SU-DHL-6 (cell line): ENCODE measurements at regions not wholly inside any gene's neighbourhood (a gene's known extent, or its start where the extent isn't known, plus 50 kb on each side); places are given as distances from the start of the nearest gene placed in this dataset.
"Not testable (repeated sequence)": the region's sequence is repeated elsewhere in the genome, so short reads cannot be mapped to it uniquely, and the experiment has no call there.

Experiments used
- H2AFZ ChIP-seq: fragments of 200-600 bp; sonication (generic); 2 replicates; pipeline ENCODE4 v1.6.1; 2014; ENCODE audit warnings: low read depth, mild to moderate bottlenecking, moderate library complexity, mixed read lengths, antibody characterized with exemption, low read length; ENCODE audit not compliant: severe bottlenecking
- H3F3A ChIP-seq: fragments of 200-600 bp; shearing (Covaris generic); 2 replicates; pipeline ENCODE4 v1.6.0; 2016; ENCODE audit warnings: antibody characterized with exemption, mild to moderate bottlenecking; ENCODE audit not compliant: insufficient read depth
- H3K27ac ChIP-seq: fragments of 200-600 bp; sonication (generic); 2 replicates; pipeline ENCODE4 v1.5.1; 2016; ENCODE audit warnings: low read depth, mild to moderate bottlenecking, low read length, moderate library complexity, mixed read lengths
- H3K27me3 ChIP-seq: fragments of 200-600 bp; sonication (generic), shearing (Covaris generic); 2 replicates; pipeline ENCODE4 v1.6.0; 2014; ENCODE audit warnings: mild to moderate bottlenecking, low read length
- H3K36me3 ChIP-seq: fragments of 200-600 bp; sonication (generic); 2 replicates; pipeline ENCODE4 v1.6.1; 2014; ENCODE audit warnings: mild to moderate bottlenecking, low read length, mixed read lengths
- H3K4me2 ChIP-seq: fragments of 300-600, 200-600 bp; shearing (Covaris generic), sonication (generic); 2 replicates; pipeline ENCODE4 v1.6.0; 2014; ENCODE audit warnings: low read length, low read depth, mild to moderate bottlenecking; ENCODE audit not compliant: poor library complexity, severe bottlenecking
- H3K4me3 ChIP-seq: fragments of 200-600 bp; sonication (generic); 2 replicates; pipeline ENCODE4 v1.5.1; 2014; ENCODE audit warnings: antibody characterized with exemption, low read length, mild to moderate bottlenecking, mixed read lengths; ENCODE audit not compliant: insufficient read depth, poor library complexity, severe bottlenecking
- H3K79me2 ChIP-seq: fragments of 200-600 bp; sonication (generic); 2 replicates; pipeline ENCODE4 v1.6.1; 2014; ENCODE audit warnings: mild to moderate bottlenecking, low read length, moderate library complexity; ENCODE audit not compliant: insufficient read depth
- H3K9ac ChIP-seq: fragments of 200-600 bp; sonication (generic); 2 replicates; pipeline ENCODE4 v1.7.0; 2014; ENCODE audit warnings: mild to moderate bottlenecking, low read length
- H3K9me2 ChIP-seq: fragments of 200-600 bp; sonication (generic); replicated peaks from 2 replicates; pipeline ENCODE4 v1.6.1; 2014; ENCODE audit warnings: low read length; ENCODE audit not compliant: insufficient read depth
- H3K9me3 ChIP-seq: fragments of 200-600 bp; sonication (generic); 2 replicates; pipeline ENCODE4 v1.6.1; 2014; ENCODE audit warnings: low read length, mixed read lengths; ENCODE audit not compliant: insufficient read depth
- H4K20me1 ChIP-seq: fragments of 200-600 bp; sonication (generic); 2 replicates; pipeline ENCODE4 v1.6.1; 2014; ENCODE audit warnings: low read depth, mild to moderate bottlenecking, antibody characterized with exemption, low read length, moderate library complexity, mixed read lengths
- EZH2phosphoT487 ChIP-seq: fragments of 200-600 bp; sonication (generic), shearing (Covaris generic); conservative IDR thresholded peaks from 2 replicates; pipeline ENCODE4 v1.6.1; 2018; ENCODE audit warnings: mild to moderate bottlenecking, antibody characterized with exemption, low read length, moderate library complexity, mixed read lengths
- TF ChIP-seq, protein P1 (sequence below): fragments of 200-600 bp; sonication (generic); IDR thresholded peaks from one replicate; pipeline ENCODE4 v1.5.1; 2017; ENCODE audit warnings: antibody characterized with exemption, mild to moderate bottlenecking, low read length, moderate library complexity; ENCODE audit not compliant: insufficient read depth, poor library complexity, severe bottlenecking

- H4K20me1 ChIP-seq, H3K4me2 ChIP-seq, H3K36me3 ChIP-seq, H3K27me3 ChIP-seq, H3K27ac ChIP-seq, H3K79me2 ChIP-seq, H2AFZ ChIP-seq, H3K9me2 ChIP-seq, H3K9me3 ChIP-seq, H3K4me3 ChIP-seq, H3F3A ChIP-seq, H3K9ac ChIP-seq: not testable (repeated sequence)
Observed at GRCh38 chr4:131750469-131750868, 1398.6 kb upstream of the PCDH10 start.

DNA sequence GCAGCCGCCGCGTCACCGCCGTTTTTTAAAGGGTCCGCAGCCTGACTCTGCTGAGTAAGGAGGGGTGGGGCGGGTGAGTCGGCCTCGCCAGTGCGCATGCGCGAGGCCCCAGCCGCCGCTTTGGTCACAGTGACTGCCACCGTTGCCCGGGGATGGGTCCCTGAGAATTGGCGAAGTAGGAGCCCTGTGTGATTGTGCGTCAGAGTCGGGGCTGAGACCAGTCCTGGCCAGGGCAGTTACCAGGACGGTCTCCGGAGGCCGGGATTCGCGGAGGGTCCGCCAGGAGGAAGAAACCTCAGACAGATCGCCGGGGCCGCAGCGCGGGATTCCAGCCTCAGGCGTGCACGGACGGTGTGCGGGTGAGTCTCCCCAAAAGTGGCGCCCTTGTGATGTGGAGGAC, 1386.9 kb upstream of the PCDH10 start:
- not testable (repeated sequence) for H3K27me3 ChIP-seq, H3K36me3 ChIP-seq, H3K79me2 ChIP-seq, H3K4me2 ChIP-seq, H2AFZ ChIP-seq, H3K9ac ChIP-seq, H3F3A ChIP-seq, H3K27ac ChIP-seq, H3K9me3 ChIP-seq, H3K4me3 ChIP-seq, H4K20me1 ChIP-seq, H3K9me2 ChIP-seq

GRCh38 chr4:131764730-131765129, 1384.4 kb upstream of the PCDH10 start:
- Histone ChIP-seq H3K4me3 (no peak overlapping the region), H3F3A (no peaks in the 10 kb centered on the region), H3K36me3 (no peaks in the 10 kb centered on the region), H3K9me3 (no peaks in the 10 kb centered on the region), H3K27me3 (no peaks in the 10 kb centered on the region), H4K20me1 (no peaks in the 10 kb centered on the region), H3K27ac (no peak overlapping the region), H3K9me2 (no peaks in the 10 kb centered on the region), H2AFZ (no peak overlapping the region), H3K79me2 (no peaks in the 10 kb centered on the region), H3K4me2 (no peak overlapping the region), H3K9ac (no peak overlapping the region)
- TF ChIP-seq, protein P1, sequence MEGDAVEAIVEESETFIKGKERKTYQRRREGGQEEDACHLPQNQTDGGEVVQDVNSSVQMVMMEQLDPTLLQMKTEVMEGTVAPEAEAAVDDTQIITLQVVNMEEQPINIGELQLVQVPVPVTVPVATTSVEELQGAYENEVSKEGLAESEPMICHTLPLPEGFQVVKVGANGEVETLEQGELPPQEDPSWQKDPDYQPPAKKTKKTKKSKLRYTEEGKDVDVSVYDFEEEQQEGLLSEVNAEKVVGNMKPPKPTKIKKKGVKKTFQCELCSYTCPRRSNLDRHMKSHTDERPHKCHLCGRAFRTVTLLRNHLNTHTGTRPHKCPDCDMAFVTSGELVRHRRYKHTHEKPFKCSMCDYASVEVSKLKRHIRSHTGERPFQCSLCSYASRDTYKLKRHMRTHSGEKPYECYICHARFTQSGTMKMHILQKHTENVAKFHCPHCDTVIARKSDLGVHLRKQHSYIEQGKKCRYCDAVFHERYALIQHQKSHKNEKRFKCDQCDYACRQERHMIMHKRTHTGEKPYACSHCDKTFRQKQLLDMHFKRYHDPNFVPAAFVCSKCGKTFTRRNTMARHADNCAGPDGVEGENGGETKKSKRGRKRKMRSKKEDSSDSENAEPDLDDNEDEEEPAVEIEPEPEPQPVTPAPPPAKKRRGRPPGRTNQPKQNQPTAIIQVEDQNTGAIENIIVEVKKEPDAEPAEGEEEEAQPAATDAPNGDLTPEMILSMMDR = no peak
- no peak for TF ChIP-seq EZH2phosphoT487

DNA sequence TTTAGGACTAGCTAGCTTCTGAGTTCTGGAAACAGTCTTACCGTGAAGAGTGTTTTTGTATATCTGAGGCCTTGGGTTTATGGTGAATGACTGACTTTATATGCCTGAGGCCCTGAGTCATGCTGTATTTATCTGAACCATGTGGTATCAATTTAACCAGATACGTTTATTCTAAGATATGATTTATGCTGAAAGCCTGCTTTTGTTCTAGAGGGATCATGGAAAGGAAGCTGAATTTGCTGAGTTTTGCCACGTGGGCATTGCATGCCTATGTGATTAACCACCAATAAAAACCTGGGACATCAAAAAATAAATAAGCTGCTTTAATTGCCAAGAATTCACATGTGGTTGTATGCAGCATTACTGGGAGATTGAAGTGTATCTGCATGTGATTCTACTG, 1374.7 kb upstream of the PCDH10 start:
- H3K4me3 ChIP-seq, H3K4me2 ChIP-seq, H3F3A ChIP-seq, H3K9me2 ChIP-seq, H3K36me3 ChIP-seq, H4K20me1 ChIP-seq, H3K27me3 ChIP-seq, H3K79me2 ChIP-seq, H3K9me3 ChIP-seq, H2AFZ ChIP-seq, H3K27ac ChIP-seq, H3K9ac ChIP-seq: not testable (repeated sequence)

DNA sequence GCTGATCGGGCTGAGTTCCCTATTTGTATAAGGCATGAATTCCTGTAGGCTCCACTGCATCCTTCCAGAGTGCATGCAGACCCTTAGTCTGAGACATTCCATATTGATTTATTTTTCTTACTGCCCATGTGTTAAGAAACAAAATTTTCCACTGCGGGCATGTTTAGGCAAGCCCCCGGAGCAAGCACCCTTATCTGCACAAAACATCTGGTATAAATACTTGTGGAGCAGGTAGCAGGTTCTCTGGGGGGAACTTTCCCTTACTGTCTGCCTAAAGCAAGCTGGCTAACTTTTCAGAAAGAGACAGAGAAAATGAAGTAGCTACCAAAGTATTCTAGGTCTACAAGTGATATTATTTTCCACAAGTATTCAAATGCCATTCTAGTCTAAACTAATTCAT, 1338.5 kb upstream of the PCDH10 start:
- not testable (repeated sequence) for H3K9me3 ChIP-seq, H3K36me3 ChIP-seq, H3K27ac ChIP-seq, H3K79me2 ChIP-seq, H2AFZ ChIP-seq, H3K4me3 ChIP-seq, H3K27me3 ChIP-seq, H3K9me2 ChIP-seq, H4K20me1 ChIP-seq, H3K9ac ChIP-seq, H3K4me2 ChIP-seq, H3F3A ChIP-seq
